ENCODE measurements at regions not wholly inside any gene's neighbourhood (a gene's known extent, or its start where the extent isn't known, plus 50 kb on each side); places are given as distances from the start of the nearest gene placed in this dataset.

- ATAC-seq, result no peak
- no peak for TF ChIP-seq PPARA (CRISPR knock-in tag; IDR thresholded peaks at IDR 0.05; ENCODE audit: borderline replicate concordance)
Observed at GRCh38 chr5:17732351-17732923, 98.2 kb downstream of the TAF11L14 start.

- TF ChIP-seq RARB (CRISPR knock-in tag; IDR thresholded peaks at IDR 0.05), result no peak
- no peak for TF ChIP-seq ISL1 (CRISPR knock-in tag; IDR thresholded peaks at IDR 0.05)
- no peak for TF ChIP-seq ESRRG (CRISPR knock-in tag; IDR thresholded peaks at IDR 0.05)
- TF ChIP-seq, protein P1, sequence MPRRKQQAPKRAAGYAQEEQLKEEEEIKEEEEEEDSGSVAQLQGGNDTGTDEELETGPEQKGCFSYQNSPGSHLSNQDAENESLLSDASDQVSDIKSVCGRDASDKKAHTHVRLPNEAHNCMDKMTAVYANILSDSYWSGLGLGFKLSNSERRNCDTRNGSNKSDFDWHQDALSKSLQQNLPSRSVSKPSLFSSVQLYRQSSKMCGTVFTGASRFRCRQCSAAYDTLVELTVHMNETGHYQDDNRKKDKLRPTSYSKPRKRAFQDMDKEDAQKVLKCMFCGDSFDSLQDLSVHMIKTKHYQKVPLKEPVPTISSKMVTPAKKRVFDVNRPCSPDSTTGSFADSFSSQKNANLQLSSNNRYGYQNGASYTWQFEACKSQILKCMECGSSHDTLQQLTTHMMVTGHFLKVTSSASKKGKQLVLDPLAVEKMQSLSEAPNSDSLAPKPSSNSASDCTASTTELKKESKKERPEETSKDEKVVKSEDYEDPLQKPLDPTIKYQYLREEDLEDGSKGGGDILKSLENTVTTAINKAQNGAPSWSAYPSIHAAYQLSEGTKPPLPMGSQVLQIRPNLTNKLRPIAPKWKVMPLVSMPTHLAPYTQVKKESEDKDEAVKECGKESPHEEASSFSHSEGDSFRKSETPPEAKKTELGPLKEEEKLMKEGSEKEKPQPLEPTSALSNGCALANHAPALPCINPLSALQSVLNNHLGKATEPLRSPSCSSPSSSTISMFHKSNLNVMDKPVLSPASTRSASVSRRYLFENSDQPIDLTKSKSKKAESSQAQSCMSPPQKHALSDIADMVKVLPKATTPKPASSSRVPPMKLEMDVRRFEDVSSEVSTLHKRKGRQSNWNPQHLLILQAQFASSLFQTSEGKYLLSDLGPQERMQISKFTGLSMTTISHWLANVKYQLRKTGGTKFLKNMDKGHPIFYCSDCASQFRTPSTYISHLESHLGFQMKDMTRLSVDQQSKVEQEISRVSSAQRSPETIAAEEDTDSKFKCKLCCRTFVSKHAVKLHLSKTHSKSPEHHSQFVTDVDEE (CRISPR knock-in tag; IDR thresholded peaks at IDR 0.05), result no peak
- TF ChIP-seq PPARA (CRISPR knock-in tag; IDR thresholded peaks at IDR 0.05; ENCODE audit: borderline replicate concordance), result no peak
- TF ChIP-seq POU6F1 (CRISPR knock-in tag; IDR thresholded peaks at IDR 0.05; ENCODE audit: borderline replicate concordance, low read depth), result no peak
- TF ChIP-seq PATZ1 (CRISPR knock-in tag; IDR thresholded peaks at IDR 0.05; ENCODE audit: borderline replicate concordance), result no peak
- no peak for TF ChIP-seq OSR1 (CRISPR knock-in tag; IDR thresholded peaks at IDR 0.05)
- no peak for TF ChIP-seq ARNTL (CRISPR knock-in tag; IDR thresholded peaks at IDR 0.05; ENCODE audit: borderline replicate concordance, low read depth)
- no peak for TF ChIP-seq BACH2 (CRISPR knock-in tag; IDR thresholded peaks at IDR 0.05; ENCODE audit: borderline replicate concordance)
- no peak for TF ChIP-seq ZFP30 (CRISPR knock-in tag; IDR thresholded peaks at IDR 0.05)
- TF ChIP-seq ZNF8 (CRISPR knock-in tag; IDR thresholded peaks at IDR 0.05), result no peak
- no peak for ATAC-seq
Observed at GRCh38 chr5:17734011-17734410, 99.8 kb downstream of the TAF11L14 start.

DNA sequence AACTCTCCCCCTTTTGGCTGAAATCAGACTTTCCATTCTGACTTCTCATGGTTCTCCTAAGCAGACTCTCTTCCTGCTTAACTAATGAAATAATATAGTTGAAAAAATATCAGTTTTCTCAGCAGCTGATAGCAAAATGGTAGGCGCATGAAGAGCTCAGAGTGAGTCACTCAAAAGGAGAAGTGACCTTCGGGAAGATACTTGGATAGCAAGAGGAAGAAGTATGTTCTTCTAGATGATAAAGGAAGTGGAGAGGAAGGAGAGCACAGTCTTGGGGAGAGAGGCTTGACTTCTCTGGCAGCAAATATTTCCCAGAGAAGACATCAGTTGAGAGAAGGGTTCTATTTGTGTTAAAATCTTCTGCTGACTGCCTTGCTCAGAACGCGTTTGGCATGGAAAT lies 101.5 kb downstream of the TAF11L14 start:
- TF ChIP-seq TOX (CRISPR knock-in tag; IDR thresholded peaks at IDR 0.05; ENCODE audit: borderline replicate concordance) (no peak), OSR1 (CRISPR knock-in tag; IDR thresholded peaks at IDR 0.05) (no peak), ZC3H10 (CRISPR knock-in tag; IDR thresholded peaks at IDR 0.05) (no peak), ZFP30 (CRISPR knock-in tag; IDR thresholded peaks at IDR 0.05) (no peak), PATZ1 (CRISPR knock-in tag; IDR thresholded peaks at IDR 0.05; ENCODE audit: borderline replicate concordance) (no peak)
- TF ChIP-seq, protein P2, sequence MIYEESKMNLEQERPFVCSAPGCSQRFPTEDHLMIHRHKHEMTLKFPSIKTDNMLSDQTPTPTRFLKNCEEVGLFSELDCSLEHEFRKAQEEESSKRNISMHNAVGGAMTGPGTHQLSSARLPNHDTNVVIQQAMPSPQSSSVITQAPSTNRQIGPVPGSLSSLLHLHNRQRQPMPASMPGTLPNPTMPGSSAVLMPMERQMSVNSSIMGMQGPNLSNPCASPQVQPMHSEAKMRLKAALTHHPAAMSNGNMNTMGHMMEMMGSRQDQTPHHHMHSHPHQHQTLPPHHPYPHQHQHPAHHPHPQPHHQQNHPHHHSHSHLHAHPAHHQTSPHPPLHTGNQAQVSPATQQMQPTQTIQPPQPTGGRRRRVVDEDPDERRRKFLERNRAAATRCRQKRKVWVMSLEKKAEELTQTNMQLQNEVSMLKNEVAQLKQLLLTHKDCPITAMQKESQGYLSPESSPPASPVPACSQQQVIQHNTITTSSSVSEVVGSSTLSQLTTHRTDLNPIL (CRISPR knock-in tag; IDR thresholded peaks at IDR 0.05; ENCODE audit: low read depth), result no peak
- ATAC-seq, result no peak

DNA sequence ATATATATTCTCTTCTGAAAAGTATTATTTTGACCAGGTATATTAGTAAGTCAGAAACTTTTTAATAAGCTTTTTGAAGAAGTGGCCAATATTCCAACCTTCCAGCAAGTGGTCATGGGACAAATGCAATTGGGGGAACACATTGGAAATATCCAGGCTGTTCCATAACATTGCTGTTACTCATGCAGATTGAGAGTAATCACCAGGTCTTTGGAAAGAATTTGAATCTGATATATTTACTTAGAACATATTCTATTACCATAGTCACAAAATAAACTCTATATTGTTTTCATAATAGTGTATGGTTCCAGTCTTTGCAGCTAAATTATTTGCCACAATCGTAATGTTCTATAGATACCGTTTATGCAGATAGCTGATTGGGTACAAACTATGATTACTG lies 102.8 kb downstream of the TAF11L14 start:
- no peak for ATAC-seq
- TF ChIP-seq POU6F1 (CRISPR knock-in tag; IDR thresholded peaks at IDR 0.05; ENCODE audit: borderline replicate concordance, low read depth) (no peak), ZFP30 (CRISPR knock-in tag; IDR thresholded peaks at IDR 0.05) (no peak), ZNF70 (CRISPR knock-in tag; IDR thresholded peaks at IDR 0.05) (no peak), ZFP3 (CRISPR knock-in tag; IDR thresholded peaks at IDR 0.05) (no peak), ISL1 (CRISPR knock-in tag; IDR thresholded peaks at IDR 0.05) (no peak), ZNF565 (CRISPR knock-in tag; conservative IDR thresholded peaks at IDR 0.05; ENCODE audit: low read depth) (no peak), ESRRG (CRISPR knock-in tag; IDR thresholded peaks at IDR 0.05) (no peak), GLIS3 (CRISPR knock-in tag; IDR thresholded peaks at IDR 0.05) (no peak), PPARA (CRISPR knock-in tag; IDR thresholded peaks at IDR 0.05; ENCODE audit: borderline replicate concordance) (no peak), SNAI2 (CRISPR knock-in tag; IDR thresholded peaks at IDR 0.05) (no peak), ARNTL (CRISPR knock-in tag; IDR thresholded peaks at IDR 0.05; ENCODE audit: borderline replicate concordance, low read depth) (no peak), RARB (CRISPR knock-in tag; IDR thresholded peaks at IDR 0.05) (no peak), ZC3H10 (CRISPR knock-in tag; IDR thresholded peaks at IDR 0.05) (no peak)
- TF ChIP-seq, protein P2 (CRISPR knock-in tag; IDR thresholded peaks at IDR 0.05; ENCODE audit: low read depth), result no peak
